Smooth muscle cell (in vitro differentiated cells): ENCODE measurements at regions not wholly inside any gene's neighbourhood (a gene's known extent, or its start where the extent isn't known, plus 50 kb on each side); places are given as distances from the start of the nearest gene placed in this dataset.

Experiments used
- DNase-seq: peaks from one replicate; lab custom pipeline; 2025; ENCODE audit not compliant: unreplicated experiment; lab: John Stamatoyannopoulos, UW
- H2AFZ ChIP-seq: fragments of 200-600 bp; sonication (generic); 2 replicates; pipeline ENCODE4 v1.6.0; 2016; ENCODE audit warnings: antibody characterized with exemption, low read depth, mild to moderate bottlenecking
- H3F3A ChIP-seq: fragments of 200-600 bp; sonication (generic); 2 replicates; pipeline ENCODE4 v1.6.0; 2017; ENCODE audit warnings: antibody characterized with exemption, low read depth
- H3K27ac ChIP-seq: fragments of 200-600 bp; sonication (generic); 2 replicates; pipeline ENCODE4 v1.5.1; 2016; ENCODE audit warnings: low read depth, mild to moderate bottlenecking
- H3K27me3 ChIP-seq: fragments of 200-600 bp; sonication (generic); 2 replicates; pipeline ENCODE4 v1.6.1; 2016; ENCODE audit warnings: low read depth, mild to moderate bottlenecking
- H3K36me3 ChIP-seq: fragments of 200-600 bp; sonication (generic); 2 replicates; pipeline ENCODE4 v1.5.1; 2016; ENCODE audit warnings: low read depth
- H3K4me1 ChIP-seq: fragments of 200-600 bp; sonication (generic); 2 replicates; pipeline ENCODE4 v1.5.1; 2016; ENCODE audit warnings: low read depth
- H3K4me2 ChIP-seq: fragments of 200-600 bp; sonication (generic); 2 replicates; pipeline ENCODE4 v1.6.0; 2016; ENCODE audit warnings: mild to moderate bottlenecking
- H3K4me3 ChIP-seq: fragments of 200-600 bp; sonication (generic); 2 replicates; pipeline ENCODE4 v1.5.1; 2016; ENCODE audit warnings: mild to moderate bottlenecking
- H3K79me2 ChIP-seq: fragments of 200-600 bp; sonication (generic); 2 replicates; pipeline ENCODE4 v1.6.0; 2016; ENCODE audit warnings: low read depth, mild to moderate bottlenecking
- H3K9ac ChIP-seq: fragments of 200-600 bp; sonication (generic); 2 replicates; pipeline ENCODE4 v1.6.0; 2016; ENCODE audit warnings: low read depth
- H3K9me3 ChIP-seq: fragments of 200-600 bp; sonication (generic); replicated peaks from 2 replicates; pipeline ENCODE4 v1.5.1; 2016; ENCODE audit warnings: low read depth
- H4K20me1 ChIP-seq: fragments of 200-600 bp; sonication (generic); 2 replicates; pipeline ENCODE4 v1.6.0; 2016; ENCODE audit warnings: low read depth
- CTCF ChIP-seq: fragments of 200-600 bp; sonication (generic); IDR thresholded peaks from 2 replicates; pipeline ENCODE4 v1.5.1; 2017; ENCODE audit warnings: borderline replicate concordance, mild to moderate bottlenecking, antibody characterized with exemption; ENCODE audit not compliant: insufficient read depth, poor library complexity, severe bottlenecking
- WGBS: methylation state at CpG from one replicate; pipeline ENCODE4 v1.1.7; 2016; ENCODE audit warnings: low lambda C conversion rate; 5-methylcytosine and 5-hydroxymethylcytosine counted together

- Histone ChIP-seq H3K4me2 (no peak overlapping the region), H3K27me3 (no peaks in the 10 kb centered on the region), H3F3A (no peaks in the 10 kb centered on the region), H2AFZ (no peak overlapping the region), H3K4me1 (no peaks in the 10 kb centered on the region), H3K4me3 (no peak overlapping the region), H3K9me3 (no peaks in the 10 kb centered on the region), H4K20me1 (no peaks in the 10 kb centered on the region), H3K9ac (no peak overlapping the region), H3K36me3 (no peaks in the 10 kb centered on the region), H3K27ac (no peak overlapping the region), H3K79me2 (no peaks in the 10 kb centered on the region)
- DNase-seq = no peak
- 100% methylated on average over 1 of the region's 1 CpG for WGBS
- no peak for TF ChIP-seq CTCF
These were observed 103.1 kb downstream of the RAP2A start for GRCh38 chr13:97537110-97537509.

GRCh38 chr13:97538203-97538602 is 104.2 kb downstream of the RAP2A start:
- WGBS = 37% methylated on average over 2 of the region's 2 CpGs
- Histone ChIP-seq H3K9ac (no peak overlapping the region), H3K27ac (peak overlapping the region; percentile 1), H4K20me1 (no peaks in the 10 kb centered on the region), H3K27me3 (no peaks in the 10 kb centered on the region), H3K36me3 (no peaks in the 10 kb centered on the region), H3K4me1 (no peaks in the 10 kb centered on the region), H2AFZ (no peak overlapping the region), H3K79me2 (no peaks in the 10 kb centered on the region), H3K9me3 (no peaks in the 10 kb centered on the region), H3F3A (no peaks in the 10 kb centered on the region), H3K4me3 (no peak overlapping the region), H3K4me2 (no peak overlapping the region)
- no peak for DNase-seq
- TF ChIP-seq CTCF = no peak

- TF ChIP-seq CTCF = no peak
- H3K9ac ChIP-seq = no peak overlapping the region
- 17% methylated on average over 4 of the region's 4 CpGs for WGBS
- no peaks in the 10 kb centered on the region for H3K9me3 ChIP-seq
- H2AFZ ChIP-seq = no peak overlapping the region
- H3K79me2 ChIP-seq = no peaks in the 10 kb centered on the region
- DNase-seq = no peak
- no peaks in the 10 kb centered on the region for H3K4me1 ChIP-seq
- H3K36me3 ChIP-seq = no peaks in the 10 kb centered on the region
- no peak overlapping the region for H3K4me3 ChIP-seq
- peak overlapping the region; percentile 14 for H3K27ac ChIP-seq
- H3F3A ChIP-seq = no peaks in the 10 kb centered on the region
- no peaks in the 10 kb centered on the region for H4K20me1 ChIP-seq
- H3K4me2 ChIP-seq = no peak overlapping the region
- no peaks in the 10 kb centered on the region for H3K27me3 ChIP-seq
These were observed 106.0 kb downstream of the RAP2A start for GRCh38 chr13:97539651-97540610.

- WGBS = 45% methylated on average over 6 of the region's 6 CpGs
- no peaks in the 10 kb centered on the region for H3K36me3 ChIP-seq
- H4K20me1 ChIP-seq = no peaks in the 10 kb centered on the region
- H3K4me3 ChIP-seq = no peak overlapping the region
- no peaks in the 10 kb centered on the region for H3K9me3 ChIP-seq
- no peak for TF ChIP-seq CTCF
- no peak overlapping the region for H3K9ac ChIP-seq
- H2AFZ ChIP-seq = no peak overlapping the region
- no peaks in the 10 kb centered on the region for H3K27me3 ChIP-seq
- H3K4me2 ChIP-seq = no peak overlapping the region
- no peaks in the 10 kb centered on the region for H3F3A ChIP-seq
- DNase-seq = no peak
- no peaks in the 10 kb centered on the region for H3K79me2 ChIP-seq
- no peak overlapping the region for H3K27ac ChIP-seq
- no peaks in the 10 kb centered on the region for H3K4me1 ChIP-seq
These were observed 106.7 kb downstream of the RAP2A start for GRCh38 chr13:97540696-97541095.
